Kidney epithelial cell (primary cell): ENCODE measurements at regions not wholly inside any gene's neighbourhood (a gene's known extent, or its start where the extent isn't known, plus 50 kb on each side); places are given as distances from the start of the nearest gene placed in this dataset.

Experiments
- DNase-seq: peaks from one replicate; pipeline ENCODE4 v3.0.0-alpha.2; 2010; ENCODE audit warnings: low read depth
- H3K27me3 ChIP-seq: 2 replicates; pipeline ENCODE4 v1.6.0; 2011; ENCODE audit warnings: low read length; ENCODE audit not compliant: control insufficient read depth, insufficient read depth
- H3K36me3 ChIP-seq: 2 replicates; pipeline ENCODE4 v1.5.1; 2011; ENCODE audit warnings: low read length; ENCODE audit not compliant: control insufficient read depth, insufficient read depth
- H3K4me3 ChIP-seq: 2 replicates; pipeline ENCODE4 v1.5.1; 2011; ENCODE audit warnings: low read depth, mild to moderate bottlenecking, control low read depth, low read length
- TF ChIP-seq, protein P1 (sequence below): IDR thresholded peaks from 2 replicates; pipeline ENCODE4 v1.5.1; 2011; ENCODE audit warnings: mild to moderate bottlenecking, moderate library complexity, low read length, control low read depth, inconsistent platforms; ENCODE audit not compliant: insufficient read depth, poor library complexity, severe bottlenecking

- no peak for DNase-seq
- Histone ChIP-seq H3K36me3 (no peaks in the 10 kb centered on the region), H3K4me3 (no peak overlapping the region), H3K27me3 (no peaks in the 10 kb centered on the region)
- TF ChIP-seq, protein P1, sequence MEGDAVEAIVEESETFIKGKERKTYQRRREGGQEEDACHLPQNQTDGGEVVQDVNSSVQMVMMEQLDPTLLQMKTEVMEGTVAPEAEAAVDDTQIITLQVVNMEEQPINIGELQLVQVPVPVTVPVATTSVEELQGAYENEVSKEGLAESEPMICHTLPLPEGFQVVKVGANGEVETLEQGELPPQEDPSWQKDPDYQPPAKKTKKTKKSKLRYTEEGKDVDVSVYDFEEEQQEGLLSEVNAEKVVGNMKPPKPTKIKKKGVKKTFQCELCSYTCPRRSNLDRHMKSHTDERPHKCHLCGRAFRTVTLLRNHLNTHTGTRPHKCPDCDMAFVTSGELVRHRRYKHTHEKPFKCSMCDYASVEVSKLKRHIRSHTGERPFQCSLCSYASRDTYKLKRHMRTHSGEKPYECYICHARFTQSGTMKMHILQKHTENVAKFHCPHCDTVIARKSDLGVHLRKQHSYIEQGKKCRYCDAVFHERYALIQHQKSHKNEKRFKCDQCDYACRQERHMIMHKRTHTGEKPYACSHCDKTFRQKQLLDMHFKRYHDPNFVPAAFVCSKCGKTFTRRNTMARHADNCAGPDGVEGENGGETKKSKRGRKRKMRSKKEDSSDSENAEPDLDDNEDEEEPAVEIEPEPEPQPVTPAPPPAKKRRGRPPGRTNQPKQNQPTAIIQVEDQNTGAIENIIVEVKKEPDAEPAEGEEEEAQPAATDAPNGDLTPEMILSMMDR, result no peak
Measured at GRCh38 chr20:4095639-4096038, 53.0 kb upstream of the SMOX start.

- no peaks in the 10 kb centered on the region for H3K36me3 ChIP-seq
- H3K4me3 ChIP-seq, result no peak overlapping the region
- no peak for DNase-seq
- H3K27me3 ChIP-seq, result no peaks in the 10 kb centered on the region
- TF ChIP-seq, protein P1, result peak; percentile 88
Measured at GRCh38 chr20:4091490-4092479, 56.8 kb upstream of the SMOX start.

DNA sequence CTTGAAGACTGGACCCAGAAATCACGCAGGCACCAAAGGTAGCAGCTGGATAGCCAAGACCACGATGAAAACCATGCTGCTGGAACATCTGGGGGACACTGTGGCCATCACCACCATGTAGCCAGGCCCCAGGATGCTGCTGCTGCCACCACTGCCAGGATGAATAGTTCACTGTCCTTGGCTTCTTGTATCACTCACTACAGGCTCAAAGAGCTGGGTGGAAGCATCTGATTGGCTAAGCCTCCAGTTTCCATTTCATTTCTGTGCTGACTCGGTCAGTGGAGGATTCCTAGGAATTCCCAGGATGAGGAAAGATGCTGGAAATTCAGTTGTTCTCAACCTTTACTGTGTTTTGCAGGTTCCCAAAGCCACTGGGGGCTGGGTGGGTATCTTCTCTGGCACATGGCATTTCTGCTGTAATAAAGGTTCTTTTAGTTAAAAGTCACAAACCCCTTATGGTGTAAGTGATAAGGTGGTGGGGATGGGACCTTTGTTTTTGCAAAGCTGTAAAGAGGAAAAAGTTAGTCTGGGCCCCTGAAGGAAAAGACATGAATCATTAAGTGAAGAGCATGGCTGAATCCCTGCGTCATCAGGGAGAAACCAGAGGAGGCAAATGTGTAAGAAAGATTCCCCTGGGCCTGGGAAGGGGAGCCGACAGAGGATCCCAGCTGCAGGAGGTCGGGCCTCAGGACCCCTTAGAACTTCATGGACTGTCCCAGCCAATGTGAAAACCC lies 57.7 kb upstream of the SMOX start:
- DNase-seq, result no peak
- TF ChIP-seq, protein P1, result no peak
- Histone ChIP-seq H3K27me3 (no peaks in the 10 kb centered on the region), H3K4me3 (no peak overlapping the region), H3K36me3 (no peaks in the 10 kb centered on the region)

DNA sequence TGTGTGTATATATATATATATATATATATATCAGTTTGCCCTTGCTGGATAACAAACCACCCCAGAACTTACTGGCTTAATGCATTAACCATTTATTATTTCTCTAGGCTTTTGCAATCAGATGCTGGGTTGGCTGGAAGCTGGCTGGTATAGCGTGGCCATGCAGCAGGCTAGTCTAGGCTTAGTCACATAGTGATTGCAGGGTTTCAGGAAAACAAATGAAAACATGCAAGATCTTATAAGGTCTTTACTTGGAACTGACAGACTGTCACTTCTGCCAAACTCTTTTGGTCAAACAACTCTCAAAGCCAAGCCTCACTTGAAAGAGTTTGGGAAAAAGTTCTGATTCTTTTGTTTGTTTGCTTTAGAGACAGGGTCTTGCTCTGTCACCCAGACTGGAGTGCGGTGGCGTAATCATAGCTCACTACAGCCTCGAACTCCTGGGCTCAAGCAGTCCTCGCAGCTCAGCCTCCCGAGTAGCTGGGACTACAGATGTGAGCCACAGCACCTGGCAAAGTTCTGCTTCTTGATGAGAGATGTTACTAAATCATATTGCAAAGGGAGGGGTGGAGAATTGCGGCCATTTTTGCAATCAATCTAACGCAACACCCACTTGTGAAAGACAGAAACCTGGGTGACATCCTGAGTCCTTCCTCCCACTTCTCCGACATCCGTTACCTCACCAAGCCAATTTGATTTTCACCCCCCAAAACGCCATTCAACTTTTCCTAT lies 58.7 kb upstream of the SMOX start:
- H3K4me3 ChIP-seq, result no peak overlapping the region
- no peaks in the 10 kb centered on the region for H3K27me3 ChIP-seq
- TF ChIP-seq, protein P1, result no peak
- no peaks in the 10 kb centered on the region for H3K36me3 ChIP-seq
- DNase-seq, result no peak

- TF ChIP-seq, protein P1, result no peak
- DNase-seq, result no peak
- H3K36me3 ChIP-seq, result no peaks in the 10 kb centered on the region
- H3K27me3 ChIP-seq, result no peaks in the 10 kb centered on the region
- H3K4me3 ChIP-seq, result no peak overlapping the region
Measured at GRCh38 chr20:4088766-4089165, 59.9 kb upstream of the SMOX start.
